OCI-LY3 (cell line): ENCODE measurements at regions not wholly inside any gene's neighbourhood (a gene's known extent, or its start where the extent isn't known, plus 50 kb on each side); places are given as distances from the start of the nearest gene placed in this dataset.

Experiments used
- H2AFZ ChIP-seq: fragments of 200-600, 300-600 bp; shearing (Covaris generic); 2 replicates; pipeline ENCODE4 v1.6.0; 2014; ENCODE audit warnings: antibody characterized with exemption, low read depth, low read length
- H3K27ac ChIP-seq: fragments of 200-600, 300-600 bp; sonication (generic); 2 replicates; pipeline ENCODE4 v1.5.1; 2014; ENCODE audit warnings: mild to moderate bottlenecking, low read length, moderate library complexity, mixed read lengths
- H3K27me3 ChIP-seq: fragments of 200-600, 300-600 bp; sonication (generic); 2 replicates; pipeline ENCODE4 v1.6.1; 2014; ENCODE audit warnings: low read depth, low read length, mixed read lengths
- H3K36me3 ChIP-seq: fragments of 200-600, 300-600 bp; sonication (generic); replicated peaks from 2 replicates; pipeline ENCODE3; 2014; ENCODE audit warnings: low read depth, low read length, mixed read lengths
- H3K4me1 ChIP-seq: fragments of 300-600, 200-600 bp; sonication (generic); 2 replicates; pipeline ENCODE4 v1.6.1; 2014; ENCODE audit warnings: low read length, mixed read lengths
- H3K4me2 ChIP-seq: fragments of 200-600, 300-600 bp; sonication (generic); 2 replicates; pipeline ENCODE4 v1.6.1; 2014; ENCODE audit warnings: low read length, mixed read lengths
- H3K4me3 ChIP-seq: fragments of 300-600, 200-600 bp; sonication (generic); 2 replicates; pipeline ENCODE4 v1.5.1; 2014; ENCODE audit warnings: antibody characterized with exemption, mild to moderate bottlenecking, low read length, moderate library complexity
- H3K79me2 ChIP-seq: fragments of 300-600, 200-600 bp; shearing (Covaris generic); 2 replicates; pipeline ENCODE4 v1.6.1; 2014; ENCODE audit warnings: mild to moderate bottlenecking, low read length, mixed read lengths
- H3K9ac ChIP-seq: fragments of 300-600, 200-600 bp; shearing (Covaris generic); 2 replicates; pipeline ENCODE4 v1.6.0; 2014; ENCODE audit warnings: mild to moderate bottlenecking, low read length, moderate library complexity
- H3K9me3 ChIP-seq: fragments of 200-600, 300-600 bp; shearing (Covaris generic); 2 replicates; pipeline ENCODE4 v1.6.1; 2014; ENCODE audit warnings: low read length, mixed read lengths; ENCODE audit not compliant: insufficient read depth
- H4K20me1 ChIP-seq: fragments of 200-600, 300-600 bp; sonication (generic); 2 replicates; pipeline ENCODE4 v1.6.1; 2016; ENCODE audit warnings: low read length, mixed read lengths; ENCODE audit not compliant: insufficient read depth
- EZH2phosphoT487 ChIP-seq: fragments of 200-600 bp; shearing (Covaris generic); IDR thresholded peaks from 2 replicates; pipeline ENCODE4 v1.6.1; 2018; ENCODE audit warnings: antibody characterized with exemption, mixed run types, low read depth
- TF ChIP-seq, protein P1 (sequence below): fragments of 200-600, 300-600 bp; sonication (generic); IDR thresholded peaks from 2 replicates; pipeline ENCODE4 v1.5.1; 2014; ENCODE audit warnings: antibody characterized with exemption, low read length, low read depth

DNA sequence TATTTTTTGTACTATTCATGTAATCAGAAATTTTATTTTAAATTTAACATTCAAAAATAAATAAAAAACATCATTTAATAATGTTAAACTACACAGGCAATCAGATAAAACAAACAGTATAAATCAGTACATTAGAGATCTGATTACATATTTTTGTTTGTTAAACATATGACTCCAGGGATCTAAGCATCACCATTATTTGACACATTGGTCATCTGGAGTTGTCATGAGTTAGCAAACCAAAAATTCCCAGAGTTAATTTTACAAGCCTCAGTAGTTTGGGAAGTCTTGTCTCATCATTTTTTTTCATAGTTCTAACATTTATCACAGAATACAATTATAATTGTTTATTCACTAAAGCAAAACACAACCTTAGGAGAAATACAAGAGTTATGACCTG, 770.8 kb upstream of the SLITRK6 start:
- no peak overlapping the region for H3K9ac ChIP-seq
- no peaks in the 10 kb centered on the region for H4K20me1 ChIP-seq
- no peaks in the 10 kb centered on the region for H3K4me1 ChIP-seq
- H3K79me2 ChIP-seq = no peaks in the 10 kb centered on the region
- H3K36me3 ChIP-seq = no peaks in the 10 kb centered on the region
- H3K27ac ChIP-seq = no peak overlapping the region
- no peaks in the 10 kb centered on the region for H3K27me3 ChIP-seq
- no peak overlapping the region for H2AFZ ChIP-seq
- no peak overlapping the region for H3K4me2 ChIP-seq
- no peaks in the 10 kb centered on the region for H3K9me3 ChIP-seq
- TF ChIP-seq, protein P1, sequence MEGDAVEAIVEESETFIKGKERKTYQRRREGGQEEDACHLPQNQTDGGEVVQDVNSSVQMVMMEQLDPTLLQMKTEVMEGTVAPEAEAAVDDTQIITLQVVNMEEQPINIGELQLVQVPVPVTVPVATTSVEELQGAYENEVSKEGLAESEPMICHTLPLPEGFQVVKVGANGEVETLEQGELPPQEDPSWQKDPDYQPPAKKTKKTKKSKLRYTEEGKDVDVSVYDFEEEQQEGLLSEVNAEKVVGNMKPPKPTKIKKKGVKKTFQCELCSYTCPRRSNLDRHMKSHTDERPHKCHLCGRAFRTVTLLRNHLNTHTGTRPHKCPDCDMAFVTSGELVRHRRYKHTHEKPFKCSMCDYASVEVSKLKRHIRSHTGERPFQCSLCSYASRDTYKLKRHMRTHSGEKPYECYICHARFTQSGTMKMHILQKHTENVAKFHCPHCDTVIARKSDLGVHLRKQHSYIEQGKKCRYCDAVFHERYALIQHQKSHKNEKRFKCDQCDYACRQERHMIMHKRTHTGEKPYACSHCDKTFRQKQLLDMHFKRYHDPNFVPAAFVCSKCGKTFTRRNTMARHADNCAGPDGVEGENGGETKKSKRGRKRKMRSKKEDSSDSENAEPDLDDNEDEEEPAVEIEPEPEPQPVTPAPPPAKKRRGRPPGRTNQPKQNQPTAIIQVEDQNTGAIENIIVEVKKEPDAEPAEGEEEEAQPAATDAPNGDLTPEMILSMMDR = no peak
- TF ChIP-seq EZH2phosphoT487 = no peak
- no peak overlapping the region for H3K4me3 ChIP-seq

DNA sequence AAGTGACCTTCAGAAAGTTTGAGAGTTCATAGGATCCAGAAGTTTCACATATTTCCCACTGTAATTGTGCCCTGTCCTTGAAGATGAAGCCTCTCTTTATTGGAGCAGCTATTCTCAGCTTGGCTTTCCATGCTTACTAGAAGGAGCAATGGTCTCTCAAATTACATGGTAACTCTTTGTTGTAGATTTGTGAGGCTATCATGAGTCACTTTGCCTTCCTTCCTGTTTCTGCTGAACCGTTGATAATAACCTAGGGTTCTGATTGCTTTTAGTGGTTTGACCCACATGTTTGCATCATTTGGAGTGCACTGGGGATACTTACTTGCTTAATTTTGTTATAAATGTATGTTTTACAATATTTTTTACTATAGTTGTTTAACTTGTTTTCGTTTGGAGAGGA, 772.9 kb upstream of the SLITRK6 start:
- H3K36me3 ChIP-seq = no peaks in the 10 kb centered on the region
- no peak overlapping the region for H3K27ac ChIP-seq
- H3K27me3 ChIP-seq = no peaks in the 10 kb centered on the region
- no peak overlapping the region for H3K4me3 ChIP-seq
- peak overlapping the region; percentile 41 for H2AFZ ChIP-seq
- H3K9ac ChIP-seq = no peak overlapping the region
- H3K4me2 ChIP-seq = no peak overlapping the region
- H3K9me3 ChIP-seq = no peaks in the 10 kb centered on the region
- H3K79me2 ChIP-seq = no peaks in the 10 kb centered on the region
- TF ChIP-seq EZH2phosphoT487 = no peak
- TF ChIP-seq, protein P1 = no peak
- H4K20me1 ChIP-seq = no peaks in the 10 kb centered on the region
- H3K4me1 ChIP-seq = no peaks in the 10 kb centered on the region

DNA sequence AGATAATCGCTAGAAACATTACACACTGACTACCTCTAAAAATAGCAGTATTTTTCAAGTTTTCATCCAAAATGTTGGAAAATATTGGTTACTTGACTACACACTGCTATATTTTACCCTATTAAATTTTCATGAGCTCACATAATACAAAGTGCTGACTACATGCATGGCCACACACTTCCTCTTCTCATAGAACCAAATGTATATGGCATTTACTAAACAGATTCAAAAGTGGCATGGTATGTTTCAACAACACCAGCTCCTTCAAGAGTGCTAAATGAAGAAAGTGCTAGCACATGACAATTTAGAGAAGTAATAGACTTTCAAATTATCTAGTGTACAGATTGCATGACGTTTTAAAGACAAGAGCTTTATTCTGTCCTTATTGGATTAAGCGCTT, 780.4 kb upstream of the SLITRK6 start:
- Histone ChIP-seq H3K36me3 (no peaks in the 10 kb centered on the region), H3K79me2 (no peaks in the 10 kb centered on the region), H3K27ac (no peak overlapping the region), H3K9me3 (no peaks in the 10 kb centered on the region), H2AFZ (no peak overlapping the region), H3K4me3 (no peak overlapping the region), H3K9ac (no peak overlapping the region), H3K4me1 (peaks cover 13% of the 10 kb centered on the region; the same call in 1 of the 2 replicates), H4K20me1 (no peaks in the 10 kb centered on the region), H3K4me2 (no peak overlapping the region), H3K27me3 (no peaks in the 10 kb centered on the region)
- TF ChIP-seq EZH2phosphoT487 = no peak
- TF ChIP-seq, protein P1 = no peak

DNA sequence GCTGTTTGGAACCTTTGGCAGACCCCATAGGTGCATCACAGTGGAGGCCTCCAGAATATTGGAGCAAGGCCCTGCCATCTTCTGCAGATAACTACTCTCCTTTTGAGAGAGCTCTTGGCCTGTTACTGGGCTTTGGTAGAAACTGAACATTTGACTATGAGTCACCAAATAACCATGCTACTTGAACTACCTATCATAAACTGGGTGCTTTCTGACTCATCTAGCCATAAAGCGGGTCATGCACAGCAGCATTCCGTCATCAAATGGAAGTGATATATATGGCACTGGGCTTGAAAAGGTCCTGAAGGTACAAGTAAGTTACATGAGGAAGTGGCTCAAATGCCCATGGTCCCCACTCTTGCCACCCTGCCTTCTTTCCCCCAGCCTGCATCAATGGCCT, 782.5 kb upstream of the SLITRK6 start:
- TF ChIP-seq, protein P1 = no peak
- no peak for TF ChIP-seq EZH2phosphoT487
- H3K4me2 ChIP-seq = no peak overlapping the region
- H3K9ac ChIP-seq = no peak overlapping the region
- H4K20me1 ChIP-seq = no peaks in the 10 kb centered on the region
- H3K36me3 ChIP-seq = no peaks in the 10 kb centered on the region
- no peak overlapping the region for H2AFZ ChIP-seq
- H3K79me2 ChIP-seq = no peaks in the 10 kb centered on the region
- no peak overlapping the region for H3K4me3 ChIP-seq
- H3K9me3 ChIP-seq = no peaks in the 10 kb centered on the region
- peaks cover 13% of the 10 kb centered on the region; the same call in 1 of the 2 replicates for H3K4me1 ChIP-seq
- no peak overlapping the region for H3K27ac ChIP-seq
- H3K27me3 ChIP-seq = no peaks in the 10 kb centered on the region
